ENCODE measurements at regions not wholly inside any gene's neighbourhood (a gene's known extent, or its start where the extent isn't known, plus 50 kb on each side); places are given as distances from the start of the nearest gene placed in this dataset.

DNA sequence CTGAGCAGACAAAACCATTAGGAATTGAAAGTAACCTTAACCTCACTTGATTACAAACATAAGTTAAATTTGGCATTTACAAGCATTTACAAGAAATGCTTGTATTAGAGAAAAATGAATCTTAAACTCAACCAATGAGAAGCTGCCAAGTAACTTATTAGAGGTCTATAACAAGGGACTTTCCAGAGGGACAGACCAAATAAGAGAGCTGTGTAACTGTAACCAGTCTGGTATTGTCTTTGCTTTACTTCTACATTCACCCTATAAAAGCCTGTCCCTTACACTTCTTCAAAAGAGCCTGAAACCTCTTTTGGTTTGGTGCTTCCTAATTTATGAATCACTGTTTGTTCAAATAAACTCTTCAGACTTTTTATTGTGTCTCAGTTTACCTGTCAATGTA is 450.0 kb upstream of the FAR2 start:
- TF ChIP-seq POLR2A (IDR thresholded peaks at IDR 0.05) = no peak
- TF ChIP-seq, protein P1, sequence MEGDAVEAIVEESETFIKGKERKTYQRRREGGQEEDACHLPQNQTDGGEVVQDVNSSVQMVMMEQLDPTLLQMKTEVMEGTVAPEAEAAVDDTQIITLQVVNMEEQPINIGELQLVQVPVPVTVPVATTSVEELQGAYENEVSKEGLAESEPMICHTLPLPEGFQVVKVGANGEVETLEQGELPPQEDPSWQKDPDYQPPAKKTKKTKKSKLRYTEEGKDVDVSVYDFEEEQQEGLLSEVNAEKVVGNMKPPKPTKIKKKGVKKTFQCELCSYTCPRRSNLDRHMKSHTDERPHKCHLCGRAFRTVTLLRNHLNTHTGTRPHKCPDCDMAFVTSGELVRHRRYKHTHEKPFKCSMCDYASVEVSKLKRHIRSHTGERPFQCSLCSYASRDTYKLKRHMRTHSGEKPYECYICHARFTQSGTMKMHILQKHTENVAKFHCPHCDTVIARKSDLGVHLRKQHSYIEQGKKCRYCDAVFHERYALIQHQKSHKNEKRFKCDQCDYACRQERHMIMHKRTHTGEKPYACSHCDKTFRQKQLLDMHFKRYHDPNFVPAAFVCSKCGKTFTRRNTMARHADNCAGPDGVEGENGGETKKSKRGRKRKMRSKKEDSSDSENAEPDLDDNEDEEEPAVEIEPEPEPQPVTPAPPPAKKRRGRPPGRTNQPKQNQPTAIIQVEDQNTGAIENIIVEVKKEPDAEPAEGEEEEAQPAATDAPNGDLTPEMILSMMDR (IDR thresholded peaks at IDR 0.05) = no peak

Data from prostate gland (tissue), 2 donors.